Loucy (cell line): ENCODE measurements at regions not wholly inside any gene's neighbourhood (a gene's known extent, or its start where the extent isn't known, plus 50 kb on each side); places are given as distances from the start of the nearest gene placed in this dataset.
"Not testable (repeated sequence)": the region's sequence is repeated elsewhere in the genome, so short reads cannot be mapped to it uniquely, and the experiment has no call there.

Experiments
- EZH2phosphoT487 ChIP-seq: fragments of 200-600 bp; IDR thresholded peaks from 2 replicates; pipeline ENCODE4 v1.6.1; 2018; ENCODE audit warnings: antibody characterized with exemption, mild to moderate bottlenecking, moderate library complexity, borderline replicate concordance
- TF ChIP-seq, protein P1 (sequence below): fragments of 200-600 bp; sonication (generic); conservative IDR thresholded peaks from 2 replicates; pipeline ENCODE4 v1.5.1; 2014; ENCODE audit warnings: mild to moderate bottlenecking, antibody characterized with exemption, low read length

DNA sequence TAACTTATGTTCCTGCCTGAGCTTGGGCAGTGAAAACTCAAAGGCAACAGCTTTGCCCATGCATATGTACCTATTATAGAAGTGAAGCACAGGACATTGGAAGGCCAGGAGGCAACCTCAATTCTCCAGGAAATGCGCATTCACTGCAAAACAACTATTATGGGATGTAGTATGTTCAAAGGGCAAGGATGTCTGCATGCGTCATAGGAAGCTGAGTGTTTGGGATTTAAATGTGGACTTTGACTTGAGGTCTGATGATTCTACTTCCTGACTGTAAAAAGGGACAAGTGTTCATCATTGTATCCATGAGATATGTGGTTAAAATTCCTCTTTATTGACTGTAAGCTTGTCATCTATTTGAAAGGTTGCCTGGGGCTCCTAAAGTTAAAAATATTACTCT lies 103.3 kb upstream of the TRIM77 start:
- TF ChIP-seq, protein P1, sequence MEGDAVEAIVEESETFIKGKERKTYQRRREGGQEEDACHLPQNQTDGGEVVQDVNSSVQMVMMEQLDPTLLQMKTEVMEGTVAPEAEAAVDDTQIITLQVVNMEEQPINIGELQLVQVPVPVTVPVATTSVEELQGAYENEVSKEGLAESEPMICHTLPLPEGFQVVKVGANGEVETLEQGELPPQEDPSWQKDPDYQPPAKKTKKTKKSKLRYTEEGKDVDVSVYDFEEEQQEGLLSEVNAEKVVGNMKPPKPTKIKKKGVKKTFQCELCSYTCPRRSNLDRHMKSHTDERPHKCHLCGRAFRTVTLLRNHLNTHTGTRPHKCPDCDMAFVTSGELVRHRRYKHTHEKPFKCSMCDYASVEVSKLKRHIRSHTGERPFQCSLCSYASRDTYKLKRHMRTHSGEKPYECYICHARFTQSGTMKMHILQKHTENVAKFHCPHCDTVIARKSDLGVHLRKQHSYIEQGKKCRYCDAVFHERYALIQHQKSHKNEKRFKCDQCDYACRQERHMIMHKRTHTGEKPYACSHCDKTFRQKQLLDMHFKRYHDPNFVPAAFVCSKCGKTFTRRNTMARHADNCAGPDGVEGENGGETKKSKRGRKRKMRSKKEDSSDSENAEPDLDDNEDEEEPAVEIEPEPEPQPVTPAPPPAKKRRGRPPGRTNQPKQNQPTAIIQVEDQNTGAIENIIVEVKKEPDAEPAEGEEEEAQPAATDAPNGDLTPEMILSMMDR, result not testable (repeated sequence)
- TF ChIP-seq EZH2phosphoT487, result not testable (repeated sequence)
